ENCODE measurements at regions not wholly inside any gene's neighbourhood (a gene's known extent, or its start where the extent isn't known, plus 50 kb on each side); places are given as distances from the start of the nearest gene placed in this dataset.

DNA sequence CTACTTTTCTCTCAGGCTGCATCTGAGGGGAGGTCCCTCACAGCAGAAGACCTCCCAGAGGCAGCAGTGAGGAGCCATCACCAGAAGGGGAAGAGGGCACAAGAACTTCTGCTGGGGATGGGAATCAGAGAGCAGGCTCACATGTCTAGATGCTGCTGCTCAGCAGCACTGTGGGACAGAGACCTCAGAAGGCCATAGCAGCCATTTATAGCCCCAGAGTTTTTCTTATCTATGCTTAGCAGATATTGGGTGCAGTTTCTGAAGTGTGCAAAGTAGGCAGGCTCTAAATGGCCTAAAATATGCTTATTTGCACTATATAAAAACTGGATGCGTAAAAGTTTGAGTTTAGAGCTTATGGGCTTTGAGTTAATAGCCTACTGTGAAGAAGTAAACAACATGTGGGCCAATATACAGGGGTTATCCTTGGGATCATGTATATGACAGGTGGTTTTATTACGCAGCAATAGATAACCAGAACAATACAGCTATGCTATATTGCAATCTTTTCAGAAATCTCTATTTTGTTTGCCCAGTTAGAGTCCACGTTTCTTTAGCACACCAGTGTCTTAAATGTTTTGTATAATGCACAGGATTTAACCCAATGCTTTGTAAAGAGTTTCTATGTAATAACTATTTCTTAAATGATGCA, 60.2 kb upstream of the TMEM244 start:
- intact Hi-C loops (cut with DNase I), result no loop called here
- ATAC-seq (no peak), DNase-seq (ENCODE audit: missing footprints) (no peak)

DNA sequence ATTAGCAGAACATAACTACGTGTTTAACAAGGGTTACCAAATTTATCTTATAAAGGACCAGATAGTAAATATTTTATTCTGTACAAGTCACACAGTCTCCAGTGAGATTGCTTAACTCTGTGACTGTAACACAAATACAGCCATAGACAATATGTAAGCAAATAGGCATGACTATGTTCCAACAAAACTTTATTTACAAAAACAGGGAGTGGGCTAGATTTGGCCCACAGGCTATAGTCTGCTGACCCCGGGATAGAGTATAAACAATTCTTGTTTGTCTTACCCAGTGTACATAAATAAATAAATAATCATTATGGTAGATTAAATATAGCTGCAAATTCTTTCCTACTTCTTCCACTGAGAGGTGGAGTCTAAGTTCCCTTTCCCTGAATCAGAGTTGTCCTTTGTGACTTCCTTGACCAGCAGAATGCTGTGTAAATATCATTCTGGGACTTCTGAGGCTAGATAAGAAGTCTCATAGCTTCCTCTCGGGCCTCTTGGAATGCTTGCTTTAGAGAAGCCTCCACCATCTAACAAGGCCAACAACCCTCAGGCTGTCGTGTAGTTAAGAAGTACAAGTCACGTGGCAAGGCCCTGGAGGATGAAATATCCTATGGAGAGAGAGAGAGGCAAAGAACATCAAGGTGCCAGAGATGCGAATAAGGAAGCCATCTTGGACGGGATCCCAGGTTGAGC, 59.1 kb upstream of the TMEM244 start:
- intact Hi-C loops (cut with DNase I), result no loop called here
- DNase-seq (ENCODE audit: missing footprints) (no peak), ATAC-seq (no peak)

DNA sequence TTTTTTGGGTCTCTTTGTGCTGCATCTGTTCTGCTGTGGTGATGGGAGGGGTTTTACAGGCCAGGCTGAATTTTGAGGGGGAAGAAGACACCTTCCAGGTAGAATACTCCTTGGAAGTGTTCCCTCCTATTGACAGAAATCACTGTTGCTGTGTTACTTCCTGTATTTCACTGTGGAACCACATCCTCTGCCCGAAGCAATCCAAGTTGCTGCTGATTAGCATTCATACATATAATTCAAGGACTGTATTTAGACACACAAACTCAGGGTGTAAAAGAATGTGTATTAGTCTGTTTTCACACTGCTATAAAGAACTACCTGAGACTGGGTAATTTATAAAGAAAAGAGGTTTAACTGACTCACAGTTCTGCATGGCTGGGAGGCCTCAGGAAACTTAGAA, 50.6 kb upstream of the TMEM244 start:
- intact Hi-C loops (cut with DNase I), result no loop called here
- DNase-seq (ENCODE audit: missing footprints), result no peak
- no peak for ATAC-seq

All from Right ventricle myocardium inferior (tissue), 1 donor.